GM12892 (cell line): ENCODE measurements at regions not wholly inside any gene's neighbourhood (a gene's known extent, or its start where the extent isn't known, plus 50 kb on each side); places are given as distances from the start of the nearest gene placed in this dataset.

Experiments used
- POLR2A ChIP-seq: IDR thresholded peaks from 2 replicates; pipeline ENCODE4 v1.6.1; 2011; ENCODE audit warnings: low read depth, low read length, control low read depth
- POLR2AphosphoS5 ChIP-seq: IDR thresholded peaks from 2 replicates; pipeline ENCODE4 v1.6.1; 2011; ENCODE audit warnings: low read depth, low read length, control low read depth
- TAF1 ChIP-seq: IDR thresholded peaks from 2 replicates; pipeline ENCODE4 v1.6.1; 2011; ENCODE audit warnings: low read depth, mild to moderate bottlenecking, control low read depth, low read length, borderline replicate concordance

GRCh38 chr15:94538280-94538679 lies 306.9 kb downstream of the MCTP2 start:
- TF ChIP-seq TAF1 (no peak), POLR2A (no peak), POLR2AphosphoS5 (no peak)
